ENCODE measurements at regions not wholly inside any gene's neighbourhood (a gene's known extent, or its start where the extent isn't known, plus 50 kb on each side); places are given as distances from the start of the nearest gene placed in this dataset.

GRCh38 chr20:48096957-48097890 is 311.9 kb upstream of the SULF2 start:
- no peak for DNase-seq

GRCh38 chr20:48096212-48096875 is 311.1 kb upstream of the SULF2 start:
- no peak for DNase-seq

GRCh38 chr20:48094944-48095343 is 309.7 kb upstream of the SULF2 start:
- DNase-seq = no peak

DNA sequence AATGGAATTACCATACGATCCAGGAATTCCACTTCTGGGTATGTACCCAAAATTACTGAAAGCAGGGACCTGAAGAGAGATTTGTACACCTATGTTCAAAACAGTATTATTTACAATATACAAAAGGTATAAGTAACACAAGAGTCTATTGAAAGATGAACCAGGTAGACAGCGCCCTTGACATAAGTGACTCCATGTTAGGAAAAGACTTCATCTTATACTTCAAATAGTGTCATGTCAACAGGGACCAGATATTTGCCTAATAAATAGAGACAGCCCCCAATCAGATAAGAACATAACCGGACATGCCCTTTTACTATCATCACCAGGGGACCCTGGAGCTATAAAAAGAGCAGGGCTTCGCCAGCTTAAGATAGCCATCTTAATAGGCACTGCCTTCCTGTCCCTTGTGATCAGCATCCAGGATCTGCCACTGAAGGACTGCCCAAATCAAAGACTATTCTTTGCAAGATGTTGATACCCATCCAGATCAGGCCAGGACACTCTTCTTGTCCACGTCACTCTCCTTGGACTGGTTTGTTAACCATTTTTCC is 309.0 kb upstream of the SULF2 start:
- DNase-seq = no peak

DNA sequence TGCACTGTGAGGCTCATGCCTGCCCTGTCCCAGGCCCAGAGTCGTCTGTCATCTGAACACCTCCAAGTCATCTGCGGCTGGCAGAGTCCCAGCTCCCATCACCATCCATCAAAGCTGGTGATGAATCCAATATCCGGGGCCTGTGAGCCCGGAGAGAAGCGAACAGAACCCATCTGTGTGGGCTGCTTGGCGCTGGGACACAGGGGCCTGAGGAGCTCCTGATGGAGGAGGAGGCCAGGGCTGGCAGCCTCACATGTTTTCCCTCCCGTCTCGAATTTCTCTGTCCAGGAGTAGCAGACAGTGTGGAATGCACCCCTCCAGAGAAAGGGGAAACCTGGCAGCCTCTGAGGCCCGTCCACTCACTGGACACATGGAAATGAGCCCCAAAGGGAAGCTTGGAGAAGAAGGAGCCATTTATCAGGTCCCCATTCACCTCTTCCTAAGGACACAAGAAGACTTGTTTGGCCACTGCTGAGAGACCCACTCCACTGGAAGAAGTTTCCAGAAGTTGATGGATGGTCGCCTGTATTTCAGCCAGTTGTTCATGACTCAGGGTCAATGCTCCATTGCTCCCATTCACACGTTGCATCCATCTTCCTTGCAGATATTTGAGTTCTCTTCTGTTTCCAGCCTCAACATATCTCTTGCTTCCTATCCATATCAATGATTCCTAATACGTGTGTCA is 307.5 kb upstream of the SULF2 start:
- DNase-seq = no peak

GRCh38 chr20:48090784-48091183 is 305.5 kb upstream of the SULF2 start:
- DNase-seq = no peak

DNA sequence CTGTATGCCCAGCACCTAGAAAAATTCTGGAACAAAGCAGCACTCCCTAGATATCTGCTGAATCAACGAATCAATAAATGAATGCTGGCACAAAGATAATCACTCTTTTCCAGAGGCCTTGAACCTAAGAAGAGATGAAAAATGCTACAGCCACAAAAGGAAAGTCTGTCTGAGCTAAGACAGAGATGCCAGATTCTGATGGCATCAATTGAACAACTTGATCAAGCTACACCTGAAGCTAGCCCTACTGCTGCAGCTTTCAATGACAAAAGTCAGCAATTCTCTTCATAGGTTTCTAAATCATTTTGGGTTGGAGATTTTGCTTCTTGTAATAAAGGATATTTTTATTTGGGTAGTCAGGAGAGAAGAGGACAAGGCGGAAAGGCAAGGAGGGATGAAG is 305.0 kb upstream of the SULF2 start:
- DNase-seq = no peak

DNA sequence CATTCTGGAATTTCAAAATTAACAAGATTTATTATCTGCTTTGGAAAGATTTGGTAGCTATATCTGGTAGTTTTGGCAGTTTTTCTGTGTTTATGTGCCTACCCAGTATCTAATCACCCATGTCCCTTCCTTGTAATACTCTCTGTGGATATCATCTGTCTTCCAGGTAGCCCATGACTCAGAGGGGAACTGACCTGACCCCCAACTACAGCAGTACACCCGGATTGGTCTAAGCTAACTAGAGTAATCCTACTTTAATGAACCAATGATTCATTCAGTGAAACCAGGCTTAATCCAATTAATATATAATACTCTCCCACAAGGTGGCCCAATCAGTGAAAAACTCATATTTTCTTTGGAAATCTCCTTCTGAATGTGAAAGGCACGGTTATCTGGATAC is 295.3 kb upstream of the SULF2 start:
- no peak for DNase-seq

DNA sequence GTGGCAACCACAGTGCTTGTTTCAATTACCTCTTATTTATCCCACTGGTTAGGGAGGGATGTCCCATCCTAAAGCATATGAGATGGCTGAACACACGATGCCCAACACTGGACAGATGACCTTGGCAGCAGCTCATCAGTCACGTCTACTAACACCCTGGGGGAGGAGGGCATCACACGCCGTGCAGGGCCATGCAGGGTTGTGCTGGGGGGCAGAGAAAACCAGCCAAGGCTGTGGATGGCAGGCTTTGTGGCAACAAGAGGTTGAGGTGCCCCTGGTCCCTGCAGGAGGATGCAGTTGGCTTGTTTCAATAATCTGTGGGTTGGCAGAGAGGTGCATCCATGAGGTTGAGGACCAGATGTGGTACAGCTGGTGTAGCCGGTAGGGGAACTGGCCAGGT is 293.7 kb upstream of the SULF2 start:
- DNase-seq = no peak

- DNase-seq = no peak
These were observed 291.5 kb upstream of the SULF2 start for GRCh38 chr20:48076747-48077146.

GRCh38 chr20:48076247-48076646 is 291.0 kb upstream of the SULF2 start:
- no peak for DNase-seq

DNA sequence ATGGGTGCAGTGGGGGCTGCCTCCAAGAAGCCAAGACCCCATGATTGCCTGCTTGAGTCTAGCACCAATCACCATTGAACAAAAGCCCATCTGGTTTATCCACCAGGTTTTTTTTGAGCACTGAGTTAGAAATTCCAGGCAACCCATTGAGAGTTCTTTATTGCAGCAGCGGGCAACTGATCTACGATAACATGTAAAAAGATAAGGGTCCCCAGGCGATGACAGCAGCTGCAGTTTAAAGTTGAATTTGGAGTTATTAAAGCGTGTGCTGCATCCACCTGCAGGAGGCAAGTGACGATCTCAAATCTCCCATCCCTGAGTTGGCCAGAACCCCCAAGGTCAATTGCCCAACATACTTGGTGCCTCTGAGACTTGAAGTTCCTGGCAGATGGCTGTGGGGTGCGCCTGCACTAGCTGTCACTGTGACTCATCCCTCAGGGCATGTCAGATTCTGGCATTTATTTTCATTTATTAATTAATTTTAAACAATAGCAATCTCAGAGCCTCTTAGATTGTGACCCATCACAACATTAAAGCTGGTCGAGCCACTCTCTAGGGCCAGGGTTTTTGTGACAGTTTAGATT is 290.4 kb upstream of the SULF2 start:
- no peak for DNase-seq

DNA sequence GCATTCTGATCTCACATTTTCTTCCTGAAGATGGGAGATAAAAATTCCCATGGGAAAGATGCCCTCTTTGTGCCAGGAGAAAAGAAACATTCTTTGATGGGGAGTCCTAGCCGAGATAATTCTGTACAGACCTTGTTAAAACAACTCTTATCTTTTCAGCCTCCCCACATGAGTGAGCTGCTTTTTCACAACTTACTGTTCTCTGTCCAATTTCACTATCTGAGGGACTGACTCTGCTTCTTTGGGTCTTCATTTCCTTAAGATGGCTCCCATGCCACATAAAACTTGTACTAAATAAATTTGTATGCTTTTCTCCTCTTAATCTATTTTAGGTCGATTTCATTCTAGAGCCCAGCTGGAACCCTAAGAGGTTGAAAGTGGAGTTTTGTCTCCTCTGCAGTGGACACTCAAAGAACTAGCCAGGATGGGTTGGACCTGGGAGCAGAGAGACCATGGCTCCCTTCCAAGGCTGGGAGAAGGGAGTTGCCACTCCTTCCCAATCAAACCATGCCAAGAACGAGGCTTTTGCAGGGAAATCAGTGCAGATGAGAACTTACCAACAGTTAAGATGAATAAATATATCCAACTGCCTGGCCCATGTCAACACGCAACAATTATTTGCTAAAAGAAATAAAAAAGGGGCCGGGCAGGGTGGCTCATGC is 285.8 kb upstream of the SULF2 start:
- DNase-seq = no peak

- no peak for DNase-seq
These were observed 284.3 kb upstream of the SULF2 start for GRCh38 chr20:48069596-48069995.

- DNase-seq = no peak
These were observed 281.6 kb upstream of the SULF2 start for GRCh38 chr20:48066851-48067250.

DNA sequence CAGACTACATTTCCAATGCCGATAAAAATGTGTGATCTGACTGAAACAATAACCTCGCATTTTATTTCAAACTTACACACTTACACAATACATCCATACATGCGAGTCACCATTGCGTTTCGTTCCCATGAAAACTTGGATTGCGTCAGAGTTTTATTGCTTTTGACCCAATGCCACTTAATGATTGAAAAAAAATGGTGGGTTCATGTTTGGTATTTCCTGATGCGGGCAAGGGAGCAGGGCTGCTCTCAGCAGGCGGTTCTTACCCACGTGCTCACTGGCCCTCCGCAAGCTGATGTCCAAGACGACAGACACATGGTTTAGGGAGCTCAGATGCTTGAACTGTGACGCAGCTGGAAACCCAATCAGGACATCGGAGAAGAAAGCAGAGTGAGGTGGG is 281.0 kb upstream of the SULF2 start:
- no peak for DNase-seq

- no peak for DNase-seq
These were observed 280.6 kb upstream of the SULF2 start for GRCh38 chr20:48065833-48066232.

DNA sequence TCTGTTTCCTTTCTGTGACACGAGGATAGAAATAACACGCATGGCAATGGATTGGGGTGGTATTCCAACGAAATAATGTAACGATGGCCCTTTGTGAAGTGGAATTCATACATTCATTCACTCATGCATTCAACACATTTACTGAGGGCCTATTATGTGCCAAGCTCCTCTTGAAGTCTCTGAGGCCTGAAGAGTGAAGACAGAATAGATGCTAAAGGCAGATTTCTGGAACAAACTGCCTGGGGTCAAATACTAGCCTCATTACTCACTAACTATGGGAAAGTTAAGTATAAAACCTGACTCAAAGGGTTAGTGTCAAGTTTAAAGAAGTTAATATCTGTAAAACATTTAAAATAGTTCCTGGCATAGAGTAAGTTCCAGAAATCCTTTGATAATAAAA is 279.6 kb upstream of the SULF2 start:
- no peak for DNase-seq

- DNase-seq = no peak
These were observed 275.8 kb upstream of the SULF2 start for GRCh38 chr20:48060841-48061720.

DNA sequence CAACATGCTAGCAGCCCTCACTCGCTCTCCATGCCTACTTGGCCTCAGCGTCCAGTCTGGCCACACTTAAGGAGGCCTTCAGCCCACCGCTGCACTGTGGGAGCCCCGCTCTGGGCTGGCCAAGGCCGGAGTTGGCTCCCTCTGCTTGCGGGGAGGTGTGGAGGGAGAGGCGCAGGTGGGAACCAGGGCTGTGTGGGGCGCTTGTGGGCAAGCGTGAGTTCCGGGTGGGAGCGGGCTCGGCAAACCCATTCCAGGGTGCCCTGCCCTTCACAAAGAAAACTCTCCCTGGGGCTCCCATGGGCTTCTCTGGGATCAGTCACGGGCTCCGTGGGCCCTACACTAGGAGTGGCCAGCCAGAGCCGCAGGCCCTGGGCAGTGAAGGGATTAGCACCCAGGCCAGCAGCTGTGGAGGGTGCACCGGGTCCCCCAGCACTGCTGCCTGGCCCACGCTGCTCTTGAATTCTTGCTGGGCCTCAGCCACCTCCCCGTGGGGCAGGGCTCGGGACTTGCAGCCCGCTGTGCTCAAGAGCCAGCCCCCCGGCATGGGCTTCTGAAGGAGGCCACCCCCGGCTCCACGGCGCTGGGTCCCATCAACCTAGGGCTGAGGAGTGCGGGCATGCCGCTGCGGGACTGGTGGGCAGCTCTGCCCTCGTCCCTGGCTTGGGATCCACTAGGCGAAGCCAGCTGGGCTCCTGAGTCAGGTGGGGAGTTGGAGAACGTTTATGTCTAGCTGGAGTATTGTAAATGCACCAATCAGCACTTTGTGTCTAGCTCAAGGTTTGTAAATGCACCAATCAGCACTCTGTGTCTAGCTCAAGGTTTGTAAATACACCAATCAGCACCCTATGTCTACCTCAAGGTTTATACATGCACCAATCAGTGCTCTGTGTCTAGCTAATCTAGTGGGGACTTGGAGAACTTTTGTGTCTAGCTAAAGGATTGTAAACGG is 273.6 kb upstream of the SULF2 start:
- no peak for DNase-seq

Measured in CD4-positive, alpha-beta T cell treated with Interleukin-4 for 1 hour (primary cell).